ENCODE measurements at regions not wholly inside any gene's neighbourhood (a gene's known extent, or its start where the extent isn't known, plus 50 kb on each side); places are given as distances from the start of the nearest gene placed in this dataset.

DNA sequence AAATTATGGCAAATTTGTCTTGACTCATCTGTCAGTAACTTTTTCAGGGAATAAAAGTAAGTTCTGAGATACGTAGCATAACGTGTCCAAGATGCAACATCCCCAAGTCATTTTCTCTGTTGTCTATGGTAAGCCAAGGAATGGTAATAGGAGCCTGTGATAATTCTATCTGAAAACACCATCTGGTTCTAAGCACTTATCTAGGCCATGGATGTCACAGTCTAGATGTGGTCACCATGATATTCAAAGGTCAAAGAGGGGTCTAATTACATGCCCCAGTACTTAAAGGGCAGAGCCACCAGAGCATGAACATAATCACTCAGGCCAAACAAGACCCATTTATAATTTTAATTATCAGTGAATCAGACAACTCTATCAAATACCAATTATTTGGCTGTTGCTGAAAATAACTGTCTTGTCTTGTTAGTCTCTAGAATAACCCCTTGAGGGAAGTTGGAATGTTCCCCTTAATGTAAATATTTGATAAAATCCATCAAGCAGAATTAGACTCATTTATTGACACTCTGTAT, 225.1 kb upstream of the MPPED2 start:
- Mint-ChIP-seq H3K36me3 (no peaks in the 10 kb centered on the region), H3K4me1 (no peaks in the 10 kb centered on the region)

DNA sequence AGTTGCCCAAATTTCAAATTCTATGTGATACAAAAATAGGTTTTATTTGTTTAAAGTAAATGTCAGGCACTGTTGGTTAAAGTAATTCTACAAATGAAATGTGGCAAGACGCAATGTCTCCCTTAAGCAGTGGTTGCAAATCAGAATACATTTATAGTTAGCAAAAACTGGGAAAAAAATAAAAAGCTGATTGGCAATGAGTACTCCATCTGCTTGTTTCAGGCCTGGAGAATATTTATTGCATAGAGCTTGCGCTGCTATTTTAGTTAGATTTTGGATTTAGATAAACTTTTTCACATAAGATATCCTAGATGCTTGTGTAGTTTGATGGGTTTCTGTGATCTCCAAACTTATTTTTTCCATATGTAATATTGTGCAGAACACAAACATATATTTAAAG, 224.0 kb upstream of the MPPED2 start:
- no peak for ATAC-seq
- peaks cover 6% of the 10 kb centered on the region for H3K9me3 Mint-ChIP-seq
- no peaks in the 10 kb centered on the region for H3K4me1 Mint-ChIP-seq
- H3K4me3 Mint-ChIP-seq: no peak overlapping the region
- no peak overlapping the region for H3K27ac Mint-ChIP-seq
- no peaks in the 10 kb centered on the region for H3K36me3 Mint-ChIP-seq
- DNase-seq (ENCODE audit: low spot score in 2 of 2): no peak

More for the DNA sequence above, 225.1 kb upstream of the MPPED2 start:
- Mint-ChIP-seq H3K4me3 (no peak overlapping the region), H3K27ac (no peak overlapping the region), H3K9me3 (peaks cover 6% of the 10 kb centered on the region)
- no peak for DNase-seq (ENCODE audit: low spot score in 2 of 2)
- no peak for ATAC-seq

DNA sequence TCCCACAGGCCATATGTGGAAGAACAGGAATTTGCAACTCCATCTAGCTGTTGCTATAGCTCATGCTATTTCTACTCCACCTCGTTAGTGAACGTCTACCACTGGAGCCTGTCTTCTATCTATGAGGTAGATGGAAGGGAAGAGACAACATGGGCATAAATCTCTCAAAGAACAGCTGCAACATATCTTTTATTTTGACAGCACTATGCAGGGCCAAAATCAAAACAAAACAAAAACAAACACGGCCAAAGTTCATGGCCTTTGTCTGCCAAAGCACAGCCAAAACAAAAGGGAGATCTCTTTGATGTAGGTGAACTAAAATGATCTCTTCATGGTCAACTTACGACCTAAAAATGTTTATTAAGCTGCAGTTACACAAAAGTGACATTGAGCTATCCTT, 215.2 kb upstream of the MPPED2 start:
- Mint-ChIP-seq H3K4me1 (no peaks in the 10 kb centered on the region), H3K36me3 (no peaks in the 10 kb centered on the region), H3K4me3 (no peak overlapping the region), H3K27ac (no peak overlapping the region), H3K9me3 (peaks cover 9% of the 10 kb centered on the region)
- ATAC-seq (no peak), DNase-seq (ENCODE audit: low spot score in 2 of 2) (no peak)

DNA sequence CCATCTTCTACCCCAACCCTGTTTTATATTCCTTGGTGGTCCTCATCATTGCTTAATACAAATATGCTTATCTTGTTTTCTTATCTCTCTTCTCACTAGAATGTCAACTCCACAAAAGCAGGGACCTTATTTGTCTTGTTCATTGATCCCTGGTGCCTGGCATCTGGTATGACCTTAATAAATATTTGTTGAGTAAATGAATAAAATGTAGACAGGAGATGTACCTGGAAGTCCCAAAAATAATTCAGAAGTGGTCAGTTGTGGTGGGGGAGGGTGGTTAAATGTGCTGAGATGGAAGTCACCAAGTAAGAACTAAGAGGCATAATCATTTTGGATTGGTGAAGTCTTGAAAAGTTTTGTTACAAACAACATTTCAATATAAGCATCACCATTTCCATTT, 214.8 kb upstream of the MPPED2 start:
- Mint-ChIP-seq H3K9me3 (peaks cover 9% of the 10 kb centered on the region), H3K27ac (no peak overlapping the region), H3K4me3 (no peak overlapping the region), H3K36me3 (no peaks in the 10 kb centered on the region), H3K4me1 (no peaks in the 10 kb centered on the region)
- ATAC-seq (no peak), DNase-seq (ENCODE audit: low spot score in 2 of 2) (no peak)

DNA sequence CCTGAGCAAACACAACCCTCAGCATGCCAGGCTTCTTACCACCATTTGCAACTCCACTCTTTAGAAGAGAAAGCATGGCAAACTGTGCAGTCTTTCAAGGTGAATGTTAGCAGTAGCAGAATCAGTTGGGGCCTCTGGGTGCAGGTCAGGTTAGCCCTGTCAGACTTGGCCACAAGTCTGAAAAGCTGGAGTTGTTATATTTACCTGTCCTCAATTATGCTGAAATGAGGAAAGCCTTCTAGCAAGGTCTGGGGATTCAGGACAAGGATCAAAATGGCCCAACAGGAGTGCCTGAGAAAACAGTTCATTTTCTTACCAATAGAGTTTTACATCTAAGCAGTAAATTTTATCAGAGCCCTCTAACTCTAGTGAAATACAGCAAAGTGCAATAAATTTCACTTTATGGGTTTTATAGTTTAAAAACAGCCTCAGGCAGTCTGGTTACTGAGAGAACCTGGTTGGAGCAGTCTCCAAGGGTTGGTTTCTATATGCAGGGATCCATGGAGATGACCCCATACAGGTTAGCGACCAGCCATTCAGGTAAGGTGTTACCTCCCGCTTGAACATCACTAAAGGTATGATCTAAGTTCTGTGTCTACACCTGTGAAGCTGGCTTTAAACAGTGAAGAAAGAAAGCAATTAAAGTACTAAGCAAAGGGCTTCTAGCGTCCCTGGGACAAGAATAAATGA, 212.5 kb upstream of the MPPED2 start:
- Mint-ChIP-seq H3K36me3 (no peaks in the 10 kb centered on the region), H3K9me3 (peaks cover 9% of the 10 kb centered on the region), H3K4me3 (no peak overlapping the region), H3K4me1 (no peaks in the 10 kb centered on the region), H3K27ac (no peak overlapping the region)
- DNase-seq (ENCODE audit: low spot score in 2 of 2) (no peak), ATAC-seq (no peak)

DNA sequence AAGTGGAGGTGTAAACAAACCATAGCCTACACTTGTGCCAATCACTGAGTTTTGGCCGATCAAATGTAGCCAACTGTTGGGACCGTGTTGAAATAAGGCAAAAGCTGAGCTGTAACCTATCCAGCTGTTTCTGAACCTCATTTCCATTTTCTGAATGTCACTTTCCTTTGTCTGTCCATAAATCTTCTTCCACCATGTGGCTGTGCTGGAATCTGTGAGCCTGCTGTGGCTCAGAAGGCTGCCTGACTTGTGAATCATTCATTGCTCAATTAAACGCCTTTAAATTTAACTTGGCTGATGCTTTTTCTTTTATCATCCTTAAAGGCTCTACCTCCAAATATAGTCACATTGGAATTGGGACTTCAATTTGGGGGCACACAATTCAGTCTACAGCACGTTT, 203.1 kb upstream of the MPPED2 start:
- H3K9me3 Mint-ChIP-seq: peaks cover 7% of the 10 kb centered on the region
- H3K4me3 Mint-ChIP-seq: no peak overlapping the region
- H3K27ac Mint-ChIP-seq: no peak overlapping the region
- H3K4me1 Mint-ChIP-seq: no peaks in the 10 kb centered on the region
- no peak for ATAC-seq
- H3K36me3 Mint-ChIP-seq: no peaks in the 10 kb centered on the region
- no peak for DNase-seq (ENCODE audit: low spot score in 2 of 2)

DNA sequence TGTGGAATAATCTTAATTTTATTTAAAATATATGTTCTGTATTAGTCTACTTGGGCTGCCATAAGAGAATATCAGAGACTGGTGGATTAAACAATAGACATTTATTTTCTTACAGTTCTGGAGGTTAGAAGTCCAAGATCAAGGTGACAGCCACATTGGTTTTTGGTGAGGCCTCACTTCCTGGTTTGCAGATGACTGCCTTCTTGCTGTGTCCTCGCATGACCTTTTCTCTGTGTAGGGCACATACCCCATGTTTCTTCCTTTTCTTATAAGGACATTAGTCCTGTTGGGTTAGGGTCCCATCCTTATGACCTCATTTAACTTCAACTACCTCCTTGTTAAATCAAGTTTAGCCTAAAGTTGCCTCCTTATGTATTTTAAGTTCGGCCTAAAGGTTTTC, 202.7 kb upstream of the MPPED2 start:
- H3K4me3 Mint-ChIP-seq: no peak overlapping the region
- no peaks in the 10 kb centered on the region for H3K4me1 Mint-ChIP-seq
- ATAC-seq (no peak), DNase-seq (ENCODE audit: low spot score in 2 of 2) (no peak)
- no peak overlapping the region for H3K27ac Mint-ChIP-seq
- no peaks in the 10 kb centered on the region for H3K36me3 Mint-ChIP-seq
- H3K9me3 Mint-ChIP-seq: peaks cover 7% of the 10 kb centered on the region

DNA sequence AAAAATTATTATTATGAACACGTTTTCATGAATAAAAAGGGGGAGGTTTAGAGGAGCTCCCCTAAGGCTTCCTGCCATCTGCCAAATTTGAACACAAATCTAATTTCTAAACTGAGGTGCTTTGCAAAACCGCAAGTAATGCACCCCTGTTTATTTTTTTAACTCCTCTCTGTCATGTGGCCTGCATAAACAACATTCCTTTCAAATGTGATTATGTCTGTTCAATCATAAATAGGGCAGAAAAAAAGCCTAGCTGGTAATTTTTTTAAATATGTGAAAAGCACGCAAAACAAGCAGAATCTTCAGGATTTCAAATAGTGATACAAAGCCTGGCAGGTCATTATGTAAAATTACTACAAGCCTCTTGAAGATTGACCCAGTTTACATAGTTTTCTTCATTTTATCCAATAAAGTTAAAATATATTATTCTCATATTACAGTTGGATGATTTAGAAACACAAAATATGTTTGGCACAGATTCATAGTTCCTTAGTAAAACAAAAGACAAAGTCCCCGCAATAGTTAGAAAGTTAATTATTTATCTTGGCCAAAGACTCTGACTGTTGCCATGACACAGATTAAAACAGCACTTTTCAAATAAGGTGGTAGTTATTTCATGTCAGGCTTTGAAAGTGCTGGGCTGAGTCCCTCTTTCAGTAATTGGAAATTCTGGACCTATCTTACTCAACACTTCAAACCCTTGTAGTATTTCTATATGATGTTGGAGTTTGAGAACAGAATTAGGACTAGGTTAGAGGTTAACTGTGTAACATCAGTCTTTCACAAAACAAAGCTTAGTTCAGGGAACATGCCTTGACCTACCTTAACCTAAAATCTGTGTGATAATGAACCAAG, 200.3 kb upstream of the MPPED2 start:
- no peaks in the 10 kb centered on the region for H3K36me3 Mint-ChIP-seq
- no peaks in the 10 kb centered on the region for H3K4me1 Mint-ChIP-seq
- DNase-seq (ENCODE audit: low spot score in 2 of 2) (no peak), ATAC-seq (no peak)
- no peak overlapping the region for H3K27ac Mint-ChIP-seq
- no peak overlapping the region for H3K4me3 Mint-ChIP-seq
- peaks cover 7% of the 10 kb centered on the region for H3K9me3 Mint-ChIP-seq

DNA sequence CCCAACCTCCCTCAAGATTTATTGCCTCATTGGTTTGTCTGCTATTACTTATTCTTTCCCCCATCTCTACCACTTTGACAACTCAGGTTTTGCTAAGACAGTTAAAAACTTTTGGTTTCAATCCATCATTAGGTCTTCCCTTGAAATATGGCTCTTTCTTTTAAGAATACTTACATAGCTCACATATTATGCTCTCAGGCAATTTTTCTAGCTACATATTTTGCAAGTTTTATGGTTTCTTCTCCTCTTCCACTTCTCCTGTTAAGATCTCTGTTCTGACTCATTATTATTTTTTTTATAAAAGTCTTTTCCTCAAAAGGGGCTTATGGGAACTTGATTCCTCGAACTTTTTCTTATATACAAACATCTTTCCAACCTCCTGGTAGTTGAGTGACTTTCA, 192.4 kb upstream of the MPPED2 start:
- Mint-ChIP-seq H3K36me3 (no peaks in the 10 kb centered on the region), H3K9me3 (peaks cover 4% of the 10 kb centered on the region)

DNA sequence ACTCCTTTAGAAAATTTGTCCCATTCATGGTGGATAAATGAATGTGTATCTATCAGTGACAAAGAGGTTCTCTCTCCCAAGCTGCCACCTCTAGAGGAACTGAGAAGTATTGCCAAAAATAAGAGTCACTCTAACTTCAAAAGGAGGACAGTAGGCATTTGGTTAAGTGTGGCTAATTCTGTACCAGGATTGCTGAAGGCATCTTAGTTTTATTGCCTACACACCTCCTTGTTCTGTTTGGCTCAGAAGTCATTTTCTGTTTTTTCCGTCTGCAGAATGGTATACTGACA, 189.0 kb upstream of the MPPED2 start:
- DNase-seq (ENCODE audit: low spot score in 2 of 2): no peak
- Mint-ChIP-seq H3K4me3 (no peak overlapping the region), H3K36me3 (no peaks in the 10 kb centered on the region), H3K4me1 (no peaks in the 10 kb centered on the region), H3K9me3 (peaks cover 10% of the 10 kb centered on the region), H3K27ac (no peak overlapping the region)
- ATAC-seq: no peak

More for the DNA sequence above, 192.4 kb upstream of the MPPED2 start:
- Mint-ChIP-seq H3K4me3 (no peak overlapping the region), H3K27ac (no peak overlapping the region), H3K4me1 (no peaks in the 10 kb centered on the region)
- ATAC-seq: no peak
- DNase-seq (ENCODE audit: low spot score in 2 of 2): no peak

DNA sequence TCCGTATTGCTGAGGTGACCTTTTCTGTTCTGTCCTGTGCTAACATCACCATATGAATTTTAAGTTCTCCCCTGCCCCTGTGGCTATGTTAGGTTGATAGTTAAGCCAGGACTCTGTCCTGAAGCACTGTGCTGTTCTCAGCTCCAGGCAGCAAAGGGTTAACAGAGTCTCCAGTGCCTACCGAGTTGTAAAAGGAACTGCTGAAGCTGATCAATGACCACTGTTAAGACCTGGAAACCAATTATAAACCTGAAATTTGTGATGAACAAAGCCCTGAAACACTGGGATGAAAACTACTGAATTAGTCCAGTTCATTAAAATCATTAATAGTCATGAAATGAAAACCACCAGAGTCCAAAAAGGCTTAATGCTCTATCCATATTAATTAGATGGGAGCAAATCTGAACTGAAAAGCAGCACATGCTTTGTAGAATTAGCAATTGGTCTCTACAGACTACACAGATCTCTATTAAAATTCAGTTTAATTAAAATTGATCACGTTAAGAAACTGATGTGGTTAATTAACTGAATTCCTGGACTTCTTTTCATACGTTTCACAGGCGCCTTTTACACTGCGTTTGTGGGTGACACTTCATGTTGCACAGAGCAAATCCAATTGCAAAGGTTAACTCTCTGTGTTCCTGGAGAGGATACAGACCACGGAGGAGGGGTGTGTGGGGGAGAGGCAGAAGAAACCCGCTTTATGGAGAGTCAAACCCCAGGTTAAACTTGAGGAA, 188.5 kb upstream of the MPPED2 start:
- Mint-ChIP-seq H3K4me1 (no peaks in the 10 kb centered on the region), H3K36me3 (no peaks in the 10 kb centered on the region), H3K4me3 (no peak overlapping the region), H3K9me3 (peaks cover 10% of the 10 kb centered on the region), H3K27ac (no peak overlapping the region)
- DNase-seq (ENCODE audit: low spot score in 2 of 2): no peak
- ATAC-seq: no peak

DNA sequence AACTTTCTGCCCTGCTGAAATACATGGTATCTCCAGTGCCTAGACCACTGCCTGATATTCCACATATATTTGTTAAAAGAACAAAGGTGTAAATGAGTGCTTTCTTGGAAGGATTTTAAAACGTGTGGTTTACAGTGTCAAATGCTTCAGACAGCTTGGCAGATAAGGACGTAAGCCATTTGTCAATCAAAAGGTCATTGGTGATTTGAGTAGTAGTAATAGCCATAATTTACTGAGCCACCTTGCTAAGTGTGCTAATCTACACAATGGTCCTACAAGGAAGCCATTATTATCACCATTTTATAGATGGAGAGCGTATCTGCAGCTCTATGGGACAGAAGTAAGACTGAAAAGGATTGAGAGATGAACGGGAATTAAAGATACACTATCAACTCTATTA, 186.8 kb upstream of the MPPED2 start:
- Mint-ChIP-seq H3K4me1 (no peaks in the 10 kb centered on the region), H3K36me3 (no peaks in the 10 kb centered on the region), H3K4me3 (no peak overlapping the region), H3K9me3 (peaks cover 6% of the 10 kb centered on the region), H3K27ac (no peak overlapping the region)
- ATAC-seq (no peak), DNase-seq (ENCODE audit: low spot score in 2 of 2) (no peak)

DNA sequence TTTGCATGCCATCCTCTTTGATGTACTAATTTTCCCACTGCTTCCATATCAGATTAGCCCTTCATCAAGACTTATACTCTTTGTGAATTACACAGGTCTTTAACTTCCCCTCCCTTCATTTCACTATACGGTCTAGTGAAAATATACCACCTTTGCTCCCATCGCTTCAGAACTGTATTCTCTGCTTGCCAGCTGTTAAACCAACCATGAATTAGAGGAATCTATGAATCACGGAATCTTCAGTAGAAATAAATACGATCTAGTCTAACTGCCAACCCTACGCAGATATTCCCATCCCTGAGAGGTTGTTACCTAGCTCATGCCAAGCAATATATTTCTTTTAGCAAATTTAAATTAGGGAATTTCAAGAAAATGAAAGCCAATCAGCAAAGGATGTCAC, 177.8 kb upstream of the MPPED2 start:
- Mint-ChIP-seq H3K4me1 (no peaks in the 10 kb centered on the region), H3K4me3 (no peak overlapping the region), H3K9me3 (peaks cover 6% of the 10 kb centered on the region), H3K36me3 (no peaks in the 10 kb centered on the region), H3K27ac (no peak overlapping the region)
- ATAC-seq (no peak), DNase-seq (ENCODE audit: low spot score in 2 of 2) (no peak)

DNA sequence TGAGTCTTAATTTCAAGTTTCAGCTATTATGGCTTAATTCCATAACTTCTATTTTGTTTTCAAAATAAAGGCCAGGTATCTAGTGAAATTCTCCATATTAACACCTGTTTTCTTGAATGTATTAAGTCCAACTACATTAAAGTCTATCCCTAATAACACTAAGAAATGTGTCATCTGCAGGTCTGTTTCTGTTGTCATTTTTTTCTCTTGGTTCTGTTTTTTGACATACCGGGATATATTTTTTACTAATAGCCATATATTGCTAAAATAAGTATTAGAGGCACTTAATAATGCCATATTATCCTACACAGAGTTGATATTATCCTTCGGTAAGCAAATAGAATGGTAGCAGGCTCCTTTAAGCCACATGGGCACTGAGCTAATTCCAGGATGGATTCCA, 176.0 kb upstream of the MPPED2 start:
- DNase-seq (ENCODE audit: low spot score in 2 of 2) (no peak), ATAC-seq (no peak)
- no peaks in the 10 kb centered on the region for H3K36me3 Mint-ChIP-seq
- no peak overlapping the region for H3K27ac Mint-ChIP-seq
- H3K9me3 Mint-ChIP-seq: peaks cover 6% of the 10 kb centered on the region
- H3K4me1 Mint-ChIP-seq: no peaks in the 10 kb centered on the region
- H3K4me3 Mint-ChIP-seq: no peak overlapping the region

DNA sequence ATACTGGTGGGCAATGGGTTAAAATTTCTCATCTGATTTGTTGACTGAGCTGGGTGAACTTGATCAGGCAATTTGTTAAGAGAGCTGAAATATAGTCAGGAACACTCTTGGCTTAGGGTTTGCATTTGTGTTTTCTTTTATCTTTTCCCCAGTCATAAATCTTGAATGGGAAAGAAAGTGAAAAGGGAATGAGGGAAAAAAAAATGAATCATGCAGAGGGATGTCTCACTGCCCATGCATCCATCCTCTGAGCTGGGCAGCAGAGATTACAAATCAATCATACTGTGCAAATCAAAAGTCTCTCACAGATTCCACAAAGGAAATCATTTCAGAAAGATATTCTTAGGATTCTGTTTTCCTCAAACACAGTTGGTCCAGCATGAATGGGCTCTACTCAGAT, 174.2 kb upstream of the MPPED2 start:
- Mint-ChIP-seq H3K27ac (no peak overlapping the region), H3K36me3 (no peaks in the 10 kb centered on the region), H3K4me3 (no peak overlapping the region), H3K4me1 (no peaks in the 10 kb centered on the region), H3K9me3 (peaks cover 9% of the 10 kb centered on the region)
- no peak for ATAC-seq
- DNase-seq (ENCODE audit: low spot score in 2 of 2): no peak

All from stimulated activated effector memory CD8-positive, alpha-beta T cell treated with anti-CD3 and anti-CD28 coated beads, Interleukin-12 subunit alpha, Interleukin-12 subunit beta, amount 100 ng/mL, for 72 hours (primary cell).